RPMI8226 (cell line): ENCODE measurements at regions not wholly inside any gene's neighbourhood (a gene's known extent, or its start where the extent isn't known, plus 50 kb on each side); places are given as distances from the start of the nearest gene placed in this dataset.
"Not testable (repeated sequence)": the region's sequence is repeated elsewhere in the genome, so short reads cannot be mapped to it uniquely, and the experiment has no call there.

ENCODE experiments used
- DNase-seq: peaks from one replicate; pipeline ENCODE4 v3.0.0-alpha.2; 2015

DNA sequence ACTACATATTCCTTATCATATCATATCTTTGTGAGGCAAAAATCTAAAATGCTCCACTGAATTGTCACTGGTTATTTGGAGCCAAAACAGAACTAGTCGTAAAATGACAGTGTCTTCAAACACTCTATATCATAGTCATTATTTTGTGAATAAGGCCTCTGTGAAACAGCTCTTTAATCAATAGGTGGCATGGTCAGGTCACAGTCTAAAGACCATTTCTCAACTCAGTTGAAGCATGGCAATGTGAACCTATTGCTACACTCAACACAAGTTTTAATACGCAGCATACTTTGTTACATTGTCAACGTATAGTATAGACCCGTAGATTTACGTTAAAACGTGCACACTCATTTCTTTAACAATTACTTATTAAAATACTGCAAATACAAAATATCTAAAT lies 131.3 kb upstream of the PCDH20 start:
- DNase-seq = no peak

DNA sequence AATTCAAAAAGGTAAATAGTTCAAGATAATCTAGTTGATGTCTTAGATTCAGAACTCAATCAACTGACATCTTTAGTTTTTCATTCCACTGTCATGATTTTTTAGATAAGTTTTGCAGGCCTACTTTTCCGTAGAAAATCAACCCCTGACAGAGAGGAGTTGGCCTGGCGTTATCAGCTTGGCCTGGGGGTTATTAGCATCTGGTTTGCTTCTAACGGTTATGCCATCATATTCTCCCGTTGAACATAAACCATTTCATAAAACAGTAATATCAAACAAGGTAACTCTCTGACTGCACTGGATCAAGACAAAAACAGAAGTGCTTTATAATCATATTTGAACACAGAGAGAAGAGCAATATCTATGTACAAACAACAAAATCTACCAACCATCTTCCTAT lies 130.8 kb upstream of the PCDH20 start:
- DNase-seq = no peak

DNA sequence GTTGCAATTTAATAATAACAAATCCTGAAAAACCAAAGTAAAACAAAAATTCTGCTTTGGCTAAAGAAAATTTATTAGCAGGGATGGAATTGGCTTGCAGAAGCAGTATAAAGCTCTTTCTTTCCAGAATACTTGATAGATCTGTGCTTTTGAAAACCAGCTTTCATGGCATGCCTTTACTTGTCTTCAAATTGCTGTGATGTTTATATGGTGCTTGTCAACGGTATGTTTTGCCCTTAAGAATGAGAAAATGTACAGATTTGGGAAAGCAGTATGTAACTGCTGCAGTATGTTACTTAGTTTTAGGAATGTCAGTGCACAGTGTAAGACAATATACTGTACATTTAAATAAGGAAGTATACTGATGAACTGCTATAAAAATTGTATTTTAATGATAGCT lies 120.8 kb upstream of the PCDH20 start:
- no peak for DNase-seq

DNA sequence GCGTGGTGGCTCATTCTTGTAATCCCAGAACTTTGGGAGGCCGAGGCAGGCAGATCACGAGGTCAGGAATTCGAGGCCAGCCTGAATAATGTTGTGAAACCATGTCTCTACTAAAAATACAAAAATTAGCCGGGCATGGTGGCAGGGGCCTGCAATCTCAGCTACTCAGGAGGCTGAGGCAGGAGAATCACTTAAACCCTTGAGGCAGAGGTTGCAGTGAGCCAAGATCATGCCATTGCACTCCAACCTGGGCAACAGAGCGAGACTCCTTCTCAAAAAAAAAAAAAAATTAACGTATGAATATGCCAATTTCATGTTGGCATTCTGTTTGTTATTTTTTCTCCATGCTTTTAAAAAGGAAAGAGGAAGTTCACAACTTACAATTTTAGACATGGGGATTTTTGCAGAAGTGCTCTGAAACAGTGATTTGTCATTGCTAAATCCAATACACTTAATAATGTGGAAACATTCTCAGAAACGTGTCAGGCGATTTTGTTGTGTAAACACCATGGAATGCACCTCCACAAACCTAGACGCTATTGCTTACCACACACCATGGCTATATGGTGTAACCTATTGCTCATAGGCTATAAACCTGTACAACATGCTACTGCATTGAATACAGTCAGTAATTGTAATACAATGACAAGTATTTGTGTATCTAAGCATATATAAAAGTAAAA lies 115.9 kb upstream of the PCDH20 start:
- no peak for DNase-seq

DNA sequence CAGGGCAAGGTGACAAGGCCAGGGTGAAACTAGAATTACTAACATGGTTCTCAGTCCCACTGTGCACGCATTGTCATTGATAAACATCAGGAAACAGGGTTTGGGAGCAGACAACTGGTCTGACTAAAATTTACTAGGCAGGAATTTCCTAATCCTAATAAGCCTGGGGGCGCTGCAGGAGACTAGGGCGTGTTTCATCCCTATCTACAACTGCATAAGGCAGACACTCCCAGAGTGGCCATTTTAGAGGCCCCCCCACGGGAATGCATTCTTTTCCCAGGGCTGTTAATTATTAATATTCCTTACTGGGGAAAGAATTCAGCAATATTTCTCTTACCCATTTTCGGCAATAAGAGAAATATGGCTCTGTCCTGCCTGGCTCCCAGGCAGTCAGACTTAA lies 103.6 kb upstream of the PCDH20 start:
- not testable (repeated sequence) for DNase-seq

GRCh38 chr13:61508936-61509335 lies 93.3 kb upstream of the PCDH20 start:
- DNase-seq = no peak

DNA sequence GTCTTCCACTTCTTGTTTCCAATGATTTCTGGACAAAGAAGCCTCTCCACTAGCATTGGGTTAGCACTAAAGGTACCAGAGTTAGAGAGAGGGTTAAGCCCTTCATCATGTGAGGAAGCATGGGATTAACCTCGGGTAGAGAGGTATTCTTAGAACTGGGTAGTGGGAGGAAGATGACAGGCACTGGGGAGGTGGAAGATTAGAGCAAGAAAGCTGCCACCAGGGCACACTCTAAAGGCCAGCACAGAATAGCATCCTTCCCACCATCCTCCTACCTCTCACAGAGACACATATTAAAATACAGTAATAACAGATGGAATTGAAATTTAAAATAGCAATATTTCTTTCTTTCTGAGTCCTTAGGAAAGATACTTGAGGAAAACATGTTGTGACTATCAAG lies 84.5 kb upstream of the PCDH20 start:
- DNase-seq = no peak

- no peak for DNase-seq
Observed at GRCh38 chr13:61495648-61496047, 80.0 kb upstream of the PCDH20 start.

GRCh38 chr13:61493556-61493955 lies 77.9 kb upstream of the PCDH20 start:
- not testable (repeated sequence) for DNase-seq

GRCh38 chr13:61486496-61486895 lies 70.8 kb upstream of the PCDH20 start:
- DNase-seq = no peak

- DNase-seq = no peak
Observed at GRCh38 chr13:61485128-61485765, 69.6 kb upstream of the PCDH20 start.

GRCh38 chr13:61477619-61478018 lies 62.0 kb upstream of the PCDH20 start:
- no peak for DNase-seq

GRCh38 chr13:61470786-61471185 lies 55.1 kb upstream of the PCDH20 start:
- DNase-seq = no peak

DNA sequence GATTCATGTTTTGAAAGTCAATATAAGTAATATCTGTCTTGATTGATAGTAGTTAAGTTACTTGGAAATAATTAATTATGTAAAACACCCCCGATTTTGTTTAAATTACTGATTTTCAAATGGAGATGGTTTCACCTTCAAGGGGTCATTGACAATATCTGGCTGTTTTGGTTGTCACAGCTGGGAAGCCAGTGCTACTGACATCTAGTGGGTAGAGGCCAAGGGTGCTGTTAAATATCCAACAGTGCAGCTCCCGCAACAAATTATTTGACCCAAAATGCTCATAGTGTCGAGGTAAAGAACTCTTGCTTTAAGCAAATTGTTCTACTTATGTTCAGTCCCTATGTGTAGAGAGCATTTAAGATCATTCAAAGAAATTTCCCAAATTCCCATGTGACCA lies 50.6 kb upstream of the PCDH20 start:
- DNase-seq = no peak
